ENCODE measurements at regions not wholly inside any gene's neighbourhood (a gene's known extent, or its start where the extent isn't known, plus 50 kb on each side); places are given as distances from the start of the nearest gene placed in this dataset.

DNA sequence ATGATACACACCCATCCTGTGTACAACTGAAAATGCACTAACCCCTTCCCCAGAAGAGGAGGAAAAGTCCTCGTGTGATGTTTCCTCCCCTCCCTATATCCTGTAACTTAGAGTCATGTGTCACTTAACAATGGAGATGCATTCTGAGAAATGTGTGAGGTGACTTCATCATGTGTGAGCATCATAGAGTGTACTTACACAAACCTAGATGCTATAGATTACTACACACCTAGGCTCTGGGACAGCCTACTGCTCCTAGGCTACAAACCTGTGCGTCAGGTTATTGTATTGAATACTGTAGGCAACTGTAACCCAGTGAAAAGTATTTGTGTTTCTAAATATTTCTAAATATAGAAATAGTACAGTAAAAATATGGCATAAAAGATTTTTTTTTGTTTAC lies 98.6 kb upstream of the FAM180A start:
- TF ChIP-seq, protein P1, sequence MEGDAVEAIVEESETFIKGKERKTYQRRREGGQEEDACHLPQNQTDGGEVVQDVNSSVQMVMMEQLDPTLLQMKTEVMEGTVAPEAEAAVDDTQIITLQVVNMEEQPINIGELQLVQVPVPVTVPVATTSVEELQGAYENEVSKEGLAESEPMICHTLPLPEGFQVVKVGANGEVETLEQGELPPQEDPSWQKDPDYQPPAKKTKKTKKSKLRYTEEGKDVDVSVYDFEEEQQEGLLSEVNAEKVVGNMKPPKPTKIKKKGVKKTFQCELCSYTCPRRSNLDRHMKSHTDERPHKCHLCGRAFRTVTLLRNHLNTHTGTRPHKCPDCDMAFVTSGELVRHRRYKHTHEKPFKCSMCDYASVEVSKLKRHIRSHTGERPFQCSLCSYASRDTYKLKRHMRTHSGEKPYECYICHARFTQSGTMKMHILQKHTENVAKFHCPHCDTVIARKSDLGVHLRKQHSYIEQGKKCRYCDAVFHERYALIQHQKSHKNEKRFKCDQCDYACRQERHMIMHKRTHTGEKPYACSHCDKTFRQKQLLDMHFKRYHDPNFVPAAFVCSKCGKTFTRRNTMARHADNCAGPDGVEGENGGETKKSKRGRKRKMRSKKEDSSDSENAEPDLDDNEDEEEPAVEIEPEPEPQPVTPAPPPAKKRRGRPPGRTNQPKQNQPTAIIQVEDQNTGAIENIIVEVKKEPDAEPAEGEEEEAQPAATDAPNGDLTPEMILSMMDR (IDR thresholded peaks at IDR 0.05), result no peak
- TF ChIP-seq POLR2A (IDR thresholded peaks at IDR 0.05), result no peak

Measured in uterus (tissue), 2 donors.